ENCODE measurements at regions not wholly inside any gene's neighbourhood (a gene's known extent, or its start where the extent isn't known, plus 50 kb on each side); places are given as distances from the start of the nearest gene placed in this dataset.
"Not testable (repeated sequence)": the region's sequence is repeated elsewhere in the genome, so short reads cannot be mapped to it uniquely, and the experiment has no call there.

- Histone ChIP-seq H3K27me3 (no peaks in the 10 kb centered on the region), H3K9me3 (no peaks in the 10 kb centered on the region), H3K4me3 (no peak overlapping the region), H3K36me3 (no peaks in the 10 kb centered on the region), H3K4me1 (peaks cover 3 to 14% (median 14%) of the 10 kb centered on the region in 4 donors), H3K27ac (replicated peaks in 1 of 4) (peak overlapping the region in 3 of 4 donors; percentile 76 to 79 (median 78))
- no peak for DNase-seq (ENCODE audit: extremely low spot score)
- TF ChIP-seq, protein P1, sequence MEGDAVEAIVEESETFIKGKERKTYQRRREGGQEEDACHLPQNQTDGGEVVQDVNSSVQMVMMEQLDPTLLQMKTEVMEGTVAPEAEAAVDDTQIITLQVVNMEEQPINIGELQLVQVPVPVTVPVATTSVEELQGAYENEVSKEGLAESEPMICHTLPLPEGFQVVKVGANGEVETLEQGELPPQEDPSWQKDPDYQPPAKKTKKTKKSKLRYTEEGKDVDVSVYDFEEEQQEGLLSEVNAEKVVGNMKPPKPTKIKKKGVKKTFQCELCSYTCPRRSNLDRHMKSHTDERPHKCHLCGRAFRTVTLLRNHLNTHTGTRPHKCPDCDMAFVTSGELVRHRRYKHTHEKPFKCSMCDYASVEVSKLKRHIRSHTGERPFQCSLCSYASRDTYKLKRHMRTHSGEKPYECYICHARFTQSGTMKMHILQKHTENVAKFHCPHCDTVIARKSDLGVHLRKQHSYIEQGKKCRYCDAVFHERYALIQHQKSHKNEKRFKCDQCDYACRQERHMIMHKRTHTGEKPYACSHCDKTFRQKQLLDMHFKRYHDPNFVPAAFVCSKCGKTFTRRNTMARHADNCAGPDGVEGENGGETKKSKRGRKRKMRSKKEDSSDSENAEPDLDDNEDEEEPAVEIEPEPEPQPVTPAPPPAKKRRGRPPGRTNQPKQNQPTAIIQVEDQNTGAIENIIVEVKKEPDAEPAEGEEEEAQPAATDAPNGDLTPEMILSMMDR (IDR thresholded peaks at IDR 0.05): no peak
- TF ChIP-seq POLR2AphosphoS5 (IDR thresholded peaks at IDR 0.05): no peak
- no peak for TF ChIP-seq EP300 (IDR thresholded peaks at IDR 0.05)
- TF ChIP-seq POLR2A (IDR thresholded peaks at IDR 0.05; ENCODE audit: low read depth): no peak
- 95% methylated on average over 7 of the region's 7 CpGs for WGBS
- intact Hi-C loops (cut with DNase I): loop anchor here (5.0 to 10.0 kb wide), 2 partner anchors 52 to 90 kb away; no protein-coding TSS in a partner anchor
Observed at GRCh38 chr17:31786796-31787481, 72.1 kb downstream of the COPRS start.

DNA sequence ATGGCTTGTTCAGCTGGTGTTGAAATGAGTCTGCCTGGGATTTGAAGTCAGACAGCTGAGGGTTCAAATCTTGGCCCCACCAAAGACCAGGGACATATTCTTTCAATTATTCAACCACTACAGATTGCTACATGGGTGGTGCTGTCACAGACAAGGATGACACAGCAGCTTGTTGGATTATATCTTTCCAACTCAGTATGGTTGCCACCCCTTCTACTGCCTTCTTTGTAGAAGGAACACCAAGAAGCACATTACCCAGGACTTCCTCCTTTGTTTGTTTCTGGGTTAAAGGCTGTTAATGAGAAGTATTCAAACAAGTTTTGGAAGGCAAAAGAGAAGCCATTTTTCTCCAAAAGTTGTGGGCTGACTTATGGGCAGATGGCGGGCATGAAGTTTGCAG lies 78.6 kb downstream of the COPRS start:
- Histone ChIP-seq H3K27ac (replicated peaks in 1 of 4) (no peak overlapping the region), H3K4me1 (no peaks in the 10 kb centered on the region), H3K36me3 (no peaks in the 10 kb centered on the region), H3K4me3 (no peak overlapping the region), H3K9me3 (no peaks in the 10 kb centered on the region), H3K27me3 (no peaks in the 10 kb centered on the region)
- TF ChIP-seq EP300 (IDR thresholded peaks at IDR 0.05): no peak
- TF ChIP-seq, protein P1 (IDR thresholded peaks at IDR 0.05): no peak
- no peak for TF ChIP-seq POLR2A (IDR thresholded peaks at IDR 0.05; ENCODE audit: low read depth)
- no peak for TF ChIP-seq POLR2AphosphoS5 (IDR thresholded peaks at IDR 0.05)
- 57% methylated on average over 1 of the region's 1 CpG for WGBS
- no peak for DNase-seq (ENCODE audit: extremely low spot score)
- intact Hi-C loops (cut with DNase I): loop anchor here (10.0 kb wide), 1 partner anchor 46 kb away; no protein-coding TSS in a partner anchor

GRCh38 chr17:31778523-31778922 lies 80.5 kb downstream of the COPRS start:
- H3K4me1 ChIP-seq: no peaks in the 10 kb centered on the region
- TF ChIP-seq POLR2A (IDR thresholded peaks at IDR 0.05; ENCODE audit: low read depth): no peak
- TF ChIP-seq, protein P1 (IDR thresholded peaks at IDR 0.05): no peak
- TF ChIP-seq POLR2AphosphoS5 (IDR thresholded peaks at IDR 0.05): no peak
- no peak for TF ChIP-seq EP300 (IDR thresholded peaks at IDR 0.05)
- no peaks in the 10 kb centered on the region for H3K9me3 ChIP-seq
- no peak overlapping the region for H3K27ac ChIP-seq (replicated peaks in 1 of 4)
- H3K36me3 ChIP-seq: no peaks in the 10 kb centered on the region
- H3K27me3 ChIP-seq: no peaks in the 10 kb centered on the region
- intact Hi-C loops (cut with DNase I): no loop called here
- DNase-seq (ENCODE audit: extremely low spot score): no peak
- 59% methylated on average over 3 of the region's 4 CpGs for WGBS
- no peak overlapping the region for H3K4me3 ChIP-seq

DNA sequence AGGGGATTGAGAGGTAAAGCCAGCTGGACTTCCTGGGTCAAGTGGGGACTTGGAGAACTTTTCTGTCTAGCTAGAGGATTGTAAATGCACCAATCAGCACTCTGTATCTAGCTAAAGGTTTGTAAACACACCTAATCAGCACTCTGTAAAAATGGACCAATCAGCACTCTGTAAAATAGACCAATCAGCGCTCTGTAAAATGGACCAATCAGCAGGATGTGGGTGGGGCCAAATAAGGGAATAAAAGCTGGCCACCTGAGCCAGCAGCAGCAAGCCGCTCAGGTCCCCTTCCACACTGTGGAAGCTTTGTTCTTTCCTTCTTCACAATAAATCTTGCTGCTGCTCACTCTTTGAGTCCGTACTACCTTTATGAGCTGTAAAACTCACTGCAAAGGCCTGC lies 87.7 kb downstream of the COPRS start:
- H3K27ac ChIP-seq (replicated peaks in 1 of 4); DNase-seq (ENCODE audit: extremely low spot score); H3K27me3 ChIP-seq; H3K36me3 ChIP-seq; H3K4me1 ChIP-seq; intact Hi-C loops (cut with DNase I); H3K4me3 ChIP-seq; H3K9me3 ChIP-seq: not testable (repeated sequence)
- 96% methylated on average over 3 of the region's 3 CpGs for WGBS

DNA sequence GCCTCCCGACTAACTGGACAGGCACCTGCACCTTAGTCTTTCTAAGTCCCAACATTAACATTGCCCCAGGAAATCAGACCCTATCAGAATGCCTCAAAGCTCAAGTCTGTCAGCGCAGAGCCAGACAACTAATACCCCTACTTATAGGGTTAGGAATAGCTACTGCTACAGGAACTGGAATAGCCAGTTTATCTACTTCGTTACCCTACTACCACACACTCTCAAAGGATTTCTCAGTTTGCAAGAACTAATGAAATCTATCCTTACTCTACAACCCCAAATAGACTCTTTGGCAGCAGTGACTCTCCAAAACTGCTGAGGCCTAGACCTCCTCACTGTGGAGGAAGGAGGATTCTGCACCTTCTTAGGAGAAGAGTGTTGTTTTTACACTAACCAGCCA lies 88.5 kb downstream of the COPRS start:
- H3K9me3 ChIP-seq; H3K4me1 ChIP-seq; H3K4me3 ChIP-seq; H3K36me3 ChIP-seq; H3K27ac ChIP-seq (replicated peaks in 1 of 4); H3K27me3 ChIP-seq; intact Hi-C loops (cut with DNase I); DNase-seq (ENCODE audit: extremely low spot score): not testable (repeated sequence)
- WGBS: 91% methylated on average over 3 of the region's 3 CpGs

GRCh38 chr17:31761836-31762510 lies 97.1 kb downstream of the COPRS start:
- WGBS: 90% methylated on average over 7 of the region's 7 CpGs
- H3K36me3 ChIP-seq; H3K27ac ChIP-seq (replicated peaks in 1 of 4); H3K27me3 ChIP-seq; intact Hi-C loops (cut with DNase I); H3K9me3 ChIP-seq; DNase-seq (ENCODE audit: extremely low spot score); H3K4me3 ChIP-seq; H3K4me1 ChIP-seq: not testable (repeated sequence)

Measured in esophagus muscularis mucosa (tissue), 4 donors.